HepG2 (cell line): ENCODE measurements at regions not wholly inside any gene's neighbourhood (a gene's known extent, or its start where the extent isn't known, plus 50 kb on each side); places are given as distances from the start of the nearest gene placed in this dataset.
A peak's percentile ranks its signal among the peaks of the same experiment; 100 is the strongest.

ENCODE experiments used
- ARID5B ChIP-seq: IDR thresholded peaks from 2 replicates; pipeline ENCODE4 v1.4.0; 2020; ENCODE audit warnings: mild to moderate bottlenecking, missing genetic modification reagents
- ARNT2 ChIP-seq: sonication (generic); formaldehyde crosslinking; IDR thresholded peaks from 2 replicates; pipeline ENCODE4 v1.8.0; 2022; ENCODE audit warnings: mild to moderate bottlenecking, low read depth, missing genetic modification reagents, moderate library complexity
- CCAR2 ChIP-seq: fragments of 200-400 bp; formaldehyde crosslinking; optimal IDR thresholded peaks from 2 replicates; pipeline ENCODE3; 2018; ENCODE audit warnings: low read depth, mild to moderate bottlenecking, low read length, moderate library complexity
- ELF3 ChIP-seq: IDR thresholded peaks from 2 replicates; pipeline ENCODE4 v1.6.1; 2016; ENCODE audit warnings: missing genetic modification reagents, missing compliant biosample characterization
- FOXK1 ChIP-seq: sonication (generic); formaldehyde crosslinking; IDR thresholded peaks from 2 replicates; pipeline ENCODE4 v1.4.0; 2020; ENCODE audit warnings: low read depth, missing genetic modification reagents, borderline replicate concordance
- MAFK ChIP-seq, 2 experiments: IDR thresholded peaks in 1 of 2; conservative IDR thresholded peaks in 1 of 2; 2 replicates each; pipeline ENCODE4 v1.6.1; 2011; ENCODE audit warnings: improper control_type of control experiment in 2 of 2, low read length in 2 of 2
- NBN ChIP-seq: fragments of 450-650 bp; conservative IDR thresholded peaks from 2 replicates; pipeline ENCODE4 v1.6.1; 2017
- NR2F6 ChIP-seq, 2 experiments: IDR thresholded peaks; 2 replicates each; pipeline ENCODE4 v1.6.1; 2016; ENCODE audit warnings: antibody characterized with exemption in 1 of 2, mild to moderate bottlenecking in 1 of 2
- PCBP1 ChIP-seq: fragments of 200-400 bp; formaldehyde crosslinking; IDR thresholded peaks from 2 replicates; pipeline ENCODE4 v1.6.1; 2017; ENCODE audit warnings: mild to moderate bottlenecking, low read depth, low read length, borderline replicate concordance
- POLR2AphosphoS5 ChIP-seq: IDR thresholded peaks from 2 replicates; pipeline ENCODE4 v1.6.1; 2012; ENCODE audit warnings: low read depth, low read length
- PRMT3 ChIP-seq: sonication (generic); formaldehyde crosslinking; IDR thresholded peaks from 2 replicates; pipeline ENCODE4 v1.8.1; 2022; ENCODE audit warnings: low read depth, mild to moderate bottlenecking, moderate library complexity, missing genetic modification reagents, borderline replicate concordance
- REXO4 ChIP-seq: sonication (generic); formaldehyde crosslinking; IDR thresholded peaks from 2 replicates; pipeline ENCODE4 v1.8.0; 2022; ENCODE audit warnings: missing genetic modification reagents, mild to moderate bottlenecking, borderline replicate concordance
- SOX6 ChIP-seq, 2 experiments: fragments of 450-650 bp in 1 of 2; sonication (generic) in 1 of 2; formaldehyde crosslinking in 1 of 2; IDR thresholded peaks; 2 replicates each; pipeline versions ENCODE4 v1.4.0 to v1.6.1; 2017 to 2020; ENCODE audit warnings: antibody characterized with exemption in 1 of 2, mild to moderate bottlenecking in 1 of 2, missing genetic modification reagents in 1 of 2
- ZBTB38 ChIP-seq: sonication (generic); formaldehyde crosslinking; IDR thresholded peaks from 2 replicates; pipeline ENCODE4 v1.5.1; 2020; ENCODE audit warnings: mild to moderate bottlenecking, missing genetic modification reagents
- ZNF224 ChIP-seq: sonication (generic); formaldehyde crosslinking; IDR thresholded peaks from 2 replicates; pipeline ENCODE4 v1.5.0; 2020; ENCODE audit warnings: mild to moderate bottlenecking, missing genetic modification reagents
- ZNF232 ChIP-seq: sonication (generic); formaldehyde crosslinking; IDR thresholded peaks from 2 replicates; pipeline ENCODE4 v1.4.0; 2020; ENCODE audit warnings: missing genetic modification reagents, borderline replicate concordance
- ZNF3 ChIP-seq: IDR thresholded peaks from 2 replicates; pipeline ENCODE4 v1.7.0; 2017; ENCODE audit warnings: inconsistent platforms
- ZNF614 ChIP-seq: IDR thresholded peaks from 2 replicates; pipeline ENCODE4 v1.6.1; 2018; ENCODE audit warnings: missing biosample characterization, missing genetic modification reagents, inconsistent platforms, borderline replicate concordance
- ZNF772 ChIP-seq: sonication (generic); formaldehyde crosslinking; IDR thresholded peaks from 2 replicates; pipeline ENCODE4 v1.5.0; 2020; ENCODE audit warnings: mild to moderate bottlenecking, missing genetic modification reagents
- ZSCAN12 ChIP-seq: sonication (generic); formaldehyde crosslinking; IDR thresholded peaks from 2 replicates; pipeline ENCODE4 v1.9.0; 2021; ENCODE audit warnings: mild to moderate bottlenecking, missing genetic modification reagents
- TF ChIP-seq, protein P1 (sequence below): sonication (generic); formaldehyde crosslinking; IDR thresholded peaks from 2 replicates; pipeline ENCODE4 v1.4.0; 2020; ENCODE audit warnings: missing genetic modification reagents
- TF ChIP-seq, protein P2 (sequence below): IDR thresholded peaks from 2 replicates; pipeline ENCODE4 v1.6.1; 2018; ENCODE audit warnings: missing genetic modification reagents, mild to moderate bottlenecking, missing compliant biosample characterization
- TF ChIP-seq, protein P3 (sequence below): IDR thresholded peaks from 2 replicates; pipeline ENCODE4 v1.6.1; 2016

DNA sequence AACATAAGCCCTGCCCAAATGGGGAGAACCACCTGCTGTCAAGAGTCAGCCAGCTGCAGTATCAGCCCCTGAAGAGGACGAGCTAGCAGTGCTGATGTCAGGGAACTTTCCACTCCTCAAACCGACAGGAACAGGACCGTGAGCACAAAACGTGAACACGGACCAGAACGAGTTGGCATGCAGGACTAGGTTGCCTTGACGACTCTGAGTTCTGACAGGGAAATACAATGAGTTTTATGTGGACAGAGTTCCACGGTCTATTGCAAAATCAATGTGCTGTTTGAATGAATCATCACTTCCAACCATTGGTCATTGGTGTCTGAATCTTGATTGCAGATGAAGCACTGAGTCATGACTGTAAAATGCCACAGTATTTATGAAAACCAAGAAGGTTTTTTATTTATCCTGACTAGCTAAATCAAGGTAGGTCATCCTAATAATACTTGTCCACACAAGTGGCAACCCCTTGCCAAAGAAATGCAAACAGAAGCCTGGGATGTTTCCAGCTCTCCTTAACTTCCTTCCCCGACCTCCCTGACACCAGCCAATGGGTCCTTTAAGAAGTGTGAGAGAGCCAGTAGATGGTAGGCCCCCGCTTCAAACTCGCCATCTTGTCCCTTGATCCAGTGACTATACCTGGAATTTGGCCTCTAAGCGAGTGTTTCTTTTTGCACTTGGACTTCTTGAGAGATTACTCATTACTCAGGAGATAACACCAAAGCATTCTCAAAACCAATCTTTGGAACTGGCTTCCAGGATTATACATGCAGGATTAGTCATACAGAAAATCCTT is 119.6 kb downstream of the ASB7 start (continued):
- TF ChIP-seq POLR2AphosphoS5 (no peak), ZNF772 (CRISPR knock-in tag) (no peak), ZNF3 (no peak), REXO4 (CRISPR knock-in tag) (no peak), ZNF224 (CRISPR knock-in tag) (no peak), NR2F6 (IDR thresholded peaks at IDR 0.05) (no peak), NR2F6 (CRISPR knock-in tag; IDR thresholded peaks at IDR 0.05) (peak; percentile 44; the same call in 1 of the 2 replicates), CCAR2 (no peak), ZBTB38 (CRISPR knock-in tag) (no peak), PRMT3 (no peak), FOXK1 (CRISPR knock-in tag) (peak; percentile 9; the same call in 1 of the 2 replicates), NBN (no peak), ARID5B (peak; percentile 81), ARNT2 (no peak), ZSCAN12 (CRISPR knock-in tag) (no peak), PCBP1 (no peak), ZNF232 (CRISPR knock-in tag) (no peak), ZNF614 (CRISPR knock-in tag) (0 out of 2 replicates have a peak, but pooled peaks have one; percentile 33), SOX6 (IDR thresholded peaks at IDR 0.05) (no peak), SOX6 (CRISPR knock-in tag; IDR thresholded peaks at IDR 0.05) (peak; percentile 76), MAFK (conservative IDR thresholded peaks at IDR 0.05 in 1 of 2, IDR thresholded peaks at IDR 0.05 in 1 of 2; ENCODE audit: low read length in 2 of 2) (peak; percentile 30 to 42; a peak in 2 of 4 replicates), ELF3 (CRISPR knock-in tag) (peak; percentile 91)
- TF ChIP-seq, protein P1, sequence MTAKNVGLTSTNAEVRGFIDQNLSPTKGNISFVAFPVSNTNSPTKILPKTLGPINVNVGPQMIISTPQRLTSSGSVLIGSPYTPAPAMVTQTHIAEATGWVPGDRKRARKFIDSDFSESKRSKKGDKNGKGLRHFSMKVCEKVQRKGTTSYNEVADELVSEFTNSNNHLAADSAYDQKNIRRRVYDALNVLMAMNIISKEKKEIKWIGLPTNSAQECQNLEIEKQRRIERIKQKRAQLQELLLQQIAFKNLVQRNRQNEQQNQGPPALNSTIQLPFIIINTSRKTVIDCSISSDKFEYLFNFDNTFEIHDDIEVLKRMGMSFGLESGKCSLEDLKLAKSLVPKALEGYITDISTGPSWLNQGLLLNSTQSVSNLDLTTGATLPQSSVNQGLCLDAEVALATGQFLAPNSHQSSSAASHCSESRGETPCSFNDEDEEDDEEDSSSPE (CRISPR knock-in tag) = no peak
- TF ChIP-seq, protein P2, sequence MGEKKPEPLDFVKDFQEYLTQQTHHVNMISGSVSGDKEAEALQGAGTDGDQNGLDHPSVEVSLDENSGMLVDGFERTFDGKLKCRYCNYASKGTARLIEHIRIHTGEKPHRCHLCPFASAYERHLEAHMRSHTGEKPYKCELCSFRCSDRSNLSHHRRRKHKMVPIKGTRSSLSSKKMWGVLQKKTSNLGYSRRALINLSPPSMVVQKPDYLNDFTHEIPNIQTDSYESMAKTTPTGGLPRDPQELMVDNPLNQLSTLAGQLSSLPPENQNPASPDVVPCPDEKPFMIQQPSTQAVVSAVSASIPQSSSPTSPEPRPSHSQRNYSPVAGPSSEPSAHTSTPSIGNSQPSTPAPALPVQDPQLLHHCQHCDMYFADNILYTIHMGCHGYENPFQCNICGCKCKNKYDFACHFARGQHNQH (CRISPR knock-in tag) = no peak
- TF ChIP-seq, protein P3, sequence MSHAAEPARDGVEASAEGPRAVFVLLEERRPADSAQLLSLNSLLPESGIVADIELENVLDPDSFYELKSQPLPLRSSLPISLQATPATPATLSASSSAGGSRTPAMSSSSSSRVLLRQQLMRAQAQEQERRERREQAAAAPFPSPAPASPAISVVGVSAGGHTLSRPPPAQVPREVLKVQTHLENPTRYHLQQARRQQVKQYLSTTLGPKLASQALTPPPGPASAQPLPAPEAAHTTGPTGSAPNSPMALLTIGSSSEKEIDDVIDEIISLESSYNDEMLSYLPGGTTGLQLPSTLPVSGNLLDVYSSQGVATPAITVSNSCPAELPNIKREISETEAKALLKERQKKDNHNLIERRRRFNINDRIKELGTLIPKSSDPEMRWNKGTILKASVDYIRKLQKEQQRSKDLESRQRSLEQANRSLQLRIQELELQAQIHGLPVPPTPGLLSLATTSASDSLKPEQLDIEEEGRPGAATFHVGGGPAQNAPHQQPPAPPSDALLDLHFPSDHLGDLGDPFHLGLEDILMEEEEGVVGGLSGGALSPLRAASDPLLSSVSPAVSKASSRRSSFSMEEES (CRISPR knock-in tag) = 0 out of 2 replicates have a peak, but pooled peaks have one; percentile 19
